ENCODE measurements at regions not wholly inside any gene's neighbourhood (a gene's known extent, or its start where the extent isn't known, plus 50 kb on each side); places are given as distances from the start of the nearest gene placed in this dataset.

DNA sequence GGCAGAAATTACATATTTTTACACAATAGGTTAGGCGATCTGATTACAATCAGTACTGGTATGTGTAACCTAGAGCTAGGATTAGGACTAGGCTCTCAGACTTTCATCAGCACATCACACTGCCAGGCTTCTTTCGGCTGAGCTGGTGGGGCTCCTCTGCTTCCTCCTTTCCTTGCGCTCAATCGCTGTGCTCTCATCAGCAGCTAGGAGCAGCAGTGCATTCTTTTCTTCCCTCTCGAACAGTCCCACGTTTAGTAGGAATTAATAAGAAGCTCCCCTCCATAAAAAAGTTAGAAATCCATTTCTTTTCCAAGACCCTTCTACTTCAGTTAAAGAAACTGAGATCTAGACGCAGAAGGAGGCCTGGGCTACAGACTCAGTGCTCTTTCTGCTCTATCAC, 350.4 kb downstream of the SPRY1 start:
- H3K36me3 Mint-ChIP-seq (ENCODE audit: low read depth), result no peaks in the 10 kb centered on the region
- H3K27me3 Mint-ChIP-seq (ENCODE audit: low read depth), result peaks cover 10% of the 10 kb centered on the region
- DNase-seq (ENCODE audit: low spot score), result no peak
- intact Hi-C loops (cut with micrococcal nuclease), result no loop called here
- no peak overlapping the region for H3K4me3 Mint-ChIP-seq (ENCODE audit: low read depth)
- no peak overlapping the region for H3K27ac Mint-ChIP-seq
- no peaks in the 10 kb centered on the region for H3K4me1 Mint-ChIP-seq (ENCODE audit: low read depth)
- no peaks in the 10 kb centered on the region for H3K9me3 Mint-ChIP-seq

DNA sequence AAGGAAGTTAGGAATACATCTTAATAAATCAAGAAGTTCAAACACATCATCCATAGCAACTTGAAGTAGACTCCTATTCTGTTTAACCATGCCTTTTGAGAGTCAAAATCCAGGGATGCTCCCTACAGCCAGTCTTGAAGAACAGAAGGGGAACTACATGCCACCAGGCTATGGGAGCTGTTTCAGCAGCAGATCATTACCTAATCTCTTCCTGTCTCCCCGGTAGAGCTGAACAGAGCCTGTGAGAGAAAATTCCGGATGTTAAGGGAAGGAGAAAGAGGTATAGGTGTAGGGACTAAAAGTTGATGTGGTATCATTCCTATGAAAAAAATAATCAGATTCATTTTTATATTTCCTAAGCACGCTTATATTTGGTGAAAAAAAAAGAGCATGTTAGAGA, 352.2 kb downstream of the SPRY1 start:
- no peak for DNase-seq (ENCODE audit: low spot score)
- H3K36me3 Mint-ChIP-seq (ENCODE audit: low read depth), result no peaks in the 10 kb centered on the region
- H3K9me3 Mint-ChIP-seq, result no peaks in the 10 kb centered on the region
- intact Hi-C loops (cut with micrococcal nuclease), result no loop called here
- H3K4me3 Mint-ChIP-seq (ENCODE audit: low read depth), result no peak overlapping the region
- no peak overlapping the region for H3K27ac Mint-ChIP-seq
- peaks cover 8% of the 10 kb centered on the region for H3K27me3 Mint-ChIP-seq (ENCODE audit: low read depth)
- H3K4me1 Mint-ChIP-seq (ENCODE audit: low read depth), result no peaks in the 10 kb centered on the region

DNA sequence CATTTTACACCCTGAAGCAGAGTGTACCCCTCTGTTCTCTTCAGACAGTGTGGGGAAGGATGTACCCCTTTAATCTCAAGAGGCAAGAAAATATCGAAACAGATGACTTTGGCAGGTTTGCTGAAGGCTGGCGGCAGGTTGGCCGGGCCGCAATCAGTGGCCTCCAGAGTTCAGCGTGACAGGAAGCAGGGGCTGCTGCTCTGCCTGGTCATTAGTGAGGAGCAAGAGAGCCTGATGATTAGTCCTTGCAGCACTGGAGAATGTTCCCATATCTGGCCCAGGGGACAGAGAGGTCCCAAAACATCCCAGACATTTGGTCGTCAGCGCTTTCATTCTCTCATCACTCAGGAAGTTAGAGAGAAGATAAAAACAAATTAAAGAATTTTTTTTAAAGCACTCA, 352.8 kb downstream of the SPRY1 start:
- Mint-ChIP-seq H3K9me3 (no peaks in the 10 kb centered on the region), H3K36me3 (ENCODE audit: low read depth) (no peaks in the 10 kb centered on the region), H3K27me3 (ENCODE audit: low read depth) (peaks cover 5% of the 10 kb centered on the region), H3K4me3 (ENCODE audit: low read depth) (no peak overlapping the region), H3K4me1 (ENCODE audit: low read depth) (no peaks in the 10 kb centered on the region), H3K27ac (no peak overlapping the region)
- no peak for DNase-seq (ENCODE audit: low spot score)
- intact Hi-C loops (cut with micrococcal nuclease), result no loop called here

DNA sequence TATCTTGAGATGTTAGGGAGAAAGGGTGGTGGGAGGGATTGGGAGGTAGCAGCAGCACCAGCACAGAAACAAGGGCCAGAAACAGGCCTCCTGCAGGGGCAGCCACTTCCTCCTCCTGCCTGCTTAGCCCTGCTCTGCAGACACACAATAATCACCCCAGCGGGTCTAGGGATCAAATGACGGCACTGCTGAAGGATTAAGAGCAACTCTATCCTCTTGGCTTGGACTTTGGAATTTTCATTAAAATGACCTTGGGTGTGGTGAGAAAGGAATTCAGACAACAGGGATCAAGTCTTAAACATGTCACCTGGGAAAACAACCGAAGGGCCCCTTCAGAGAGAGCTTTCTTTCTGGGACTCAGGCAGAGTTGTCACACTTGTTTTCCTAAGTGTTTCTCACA, 353.4 kb downstream of the SPRY1 start:
- intact Hi-C loops (cut with micrococcal nuclease), result no loop called here
- Mint-ChIP-seq H3K27ac (no peak overlapping the region), H3K4me3 (ENCODE audit: low read depth) (no peak overlapping the region), H3K9me3 (no peaks in the 10 kb centered on the region), H3K36me3 (ENCODE audit: low read depth) (no peaks in the 10 kb centered on the region), H3K4me1 (ENCODE audit: low read depth) (no peaks in the 10 kb centered on the region), H3K27me3 (ENCODE audit: low read depth) (peaks cover 3% of the 10 kb centered on the region)
- DNase-seq (ENCODE audit: low spot score), result no peak

DNA sequence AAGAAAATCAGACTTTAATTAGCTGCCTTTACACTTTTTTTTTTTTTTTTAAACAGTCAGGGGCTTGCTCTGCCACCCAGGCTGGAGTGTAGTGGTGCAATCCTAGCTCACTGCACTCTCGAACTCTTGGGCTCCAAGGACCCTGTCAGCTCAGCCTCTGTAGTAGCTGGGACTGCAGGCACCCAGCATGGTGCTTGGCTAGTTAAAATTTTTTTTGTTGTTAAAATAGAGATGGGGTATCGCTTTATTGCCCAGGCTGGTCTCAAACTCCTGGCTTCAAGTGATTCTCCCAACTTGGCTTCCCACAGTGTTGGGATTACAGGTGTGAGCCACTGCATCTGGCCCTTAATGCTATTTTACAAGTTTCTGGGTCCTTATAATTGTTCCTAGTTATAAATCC, 359.1 kb downstream of the SPRY1 start:
- intact Hi-C loops (cut with micrococcal nuclease), result no loop called here
- Mint-ChIP-seq H3K27me3 (ENCODE audit: low read depth) (peaks cover 4% of the 10 kb centered on the region), H3K27ac (no peak overlapping the region), H3K36me3 (ENCODE audit: low read depth) (no peaks in the 10 kb centered on the region), H3K4me1 (ENCODE audit: low read depth) (no peaks in the 10 kb centered on the region), H3K9me3 (no peaks in the 10 kb centered on the region), H3K4me3 (ENCODE audit: low read depth) (no peak overlapping the region)
- DNase-seq (ENCODE audit: low spot score), result no peak

DNA sequence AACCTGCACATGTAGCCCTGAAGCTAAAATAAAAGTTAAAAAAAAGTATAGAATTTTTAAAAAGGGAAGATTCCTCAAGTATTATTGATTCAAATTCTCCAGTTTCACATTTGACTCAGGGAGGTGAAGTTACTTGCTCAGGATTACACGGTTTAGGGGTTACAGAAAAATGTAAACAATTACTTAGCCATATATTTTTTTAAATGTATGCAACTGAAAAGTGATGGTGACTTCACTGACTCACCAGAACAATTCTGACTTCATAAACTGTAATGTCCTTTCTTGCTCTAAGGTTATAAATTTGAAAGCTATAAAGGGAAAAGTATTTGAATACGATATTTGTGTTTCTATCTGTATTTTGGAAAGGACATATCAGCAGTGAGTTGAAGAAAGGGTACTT, 371.2 kb downstream of the SPRY1 start:
- peaks cover 2% of the 10 kb centered on the region for H3K27me3 Mint-ChIP-seq (ENCODE audit: low read depth)

DNA sequence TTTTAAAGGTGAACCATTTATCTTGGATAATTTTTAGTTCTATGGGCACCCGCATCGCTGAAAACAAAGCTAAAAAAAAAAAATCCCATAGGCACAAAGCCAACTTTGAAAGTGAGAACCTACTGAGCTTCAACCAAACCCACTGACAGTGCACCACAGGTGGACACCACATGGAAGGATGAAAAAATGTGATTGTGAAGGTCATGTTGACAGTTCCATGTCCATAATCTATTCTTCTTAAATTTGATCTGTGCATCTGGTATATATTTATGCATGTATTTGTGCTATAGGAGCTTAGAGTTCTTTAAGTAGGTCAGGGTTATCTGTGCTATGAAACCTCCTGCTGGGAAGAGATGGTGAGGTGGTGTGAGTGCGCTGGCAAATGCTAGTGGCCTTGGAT, 374.3 kb downstream of the SPRY1 start:
- Mint-ChIP-seq H3K9me3 (no peaks in the 10 kb centered on the region), H3K36me3 (ENCODE audit: low read depth) (no peaks in the 10 kb centered on the region), H3K4me1 (ENCODE audit: low read depth) (no peaks in the 10 kb centered on the region), H3K4me3 (ENCODE audit: low read depth) (no peak overlapping the region), H3K27me3 (ENCODE audit: low read depth) (peaks cover 6% of the 10 kb centered on the region), H3K27ac (no peak overlapping the region)
- no peak for DNase-seq (ENCODE audit: low spot score)
- intact Hi-C loops (cut with micrococcal nuclease), result loop anchor here (5.0 kb wide), 1 partner anchor 491 kb away; no protein-coding TSS in a partner anchor

More for the DNA sequence above, 371.2 kb downstream of the SPRY1 start:
- Mint-ChIP-seq H3K9me3 (no peaks in the 10 kb centered on the region), H3K36me3 (ENCODE audit: low read depth) (no peaks in the 10 kb centered on the region), H3K4me1 (ENCODE audit: low read depth) (no peaks in the 10 kb centered on the region), H3K27ac (no peak overlapping the region), H3K4me3 (ENCODE audit: low read depth) (no peak overlapping the region)
- intact Hi-C loops (cut with micrococcal nuclease), result no loop called here
- DNase-seq (ENCODE audit: low spot score), result no peak

DNA sequence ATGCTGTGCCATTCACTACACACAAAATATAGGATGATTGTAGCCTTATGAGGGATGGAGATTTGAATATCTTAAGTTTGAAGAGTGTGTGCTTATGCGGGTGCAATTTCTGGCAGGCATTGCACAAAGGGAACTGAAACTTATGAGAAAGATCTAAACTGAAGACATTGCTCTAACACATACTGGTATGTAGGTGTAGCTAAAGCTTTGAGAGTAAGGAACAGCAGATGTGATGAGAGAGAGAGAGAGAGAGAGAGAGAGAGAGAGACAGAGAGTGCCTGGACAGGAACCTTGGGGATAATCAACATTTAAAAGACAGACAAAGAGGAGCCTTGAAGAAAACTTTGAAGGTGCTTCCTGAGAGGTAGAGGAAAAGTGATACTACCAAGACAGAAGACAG, 379.7 kb downstream of the SPRY1 start:
- peaks cover 6% of the 10 kb centered on the region for H3K27me3 Mint-ChIP-seq (ENCODE audit: low read depth)
- no peaks in the 10 kb centered on the region for H3K4me1 Mint-ChIP-seq (ENCODE audit: low read depth)
- no peak overlapping the region for H3K4me3 Mint-ChIP-seq (ENCODE audit: low read depth)
- no peak for DNase-seq (ENCODE audit: low spot score)
- intact Hi-C loops (cut with micrococcal nuclease), result no loop called here
- no peak overlapping the region for H3K27ac Mint-ChIP-seq
- no peaks in the 10 kb centered on the region for H3K9me3 Mint-ChIP-seq
- no peaks in the 10 kb centered on the region for H3K36me3 Mint-ChIP-seq (ENCODE audit: low read depth)

DNA sequence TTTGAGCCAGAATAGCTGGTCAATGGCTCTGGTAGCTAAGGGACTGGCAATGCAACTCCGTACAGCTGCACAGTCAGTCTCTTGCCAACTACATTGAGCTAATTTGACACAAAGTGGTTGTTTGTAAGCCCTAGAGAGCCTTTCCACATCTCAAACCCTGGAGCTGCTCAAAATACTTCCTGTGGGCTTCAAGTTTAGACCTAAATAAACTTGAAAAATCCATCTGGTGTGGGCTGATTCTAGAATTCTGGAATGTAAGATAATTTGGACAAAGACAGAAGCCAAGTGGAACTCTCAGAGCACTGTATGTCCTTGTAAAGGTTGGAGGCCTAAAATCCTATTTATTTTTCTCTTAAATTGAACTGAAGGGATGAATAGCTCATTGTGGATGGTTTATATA, 380.8 kb downstream of the SPRY1 start:
- no peaks in the 10 kb centered on the region for H3K36me3 Mint-ChIP-seq (ENCODE audit: low read depth)
- no peaks in the 10 kb centered on the region for H3K9me3 Mint-ChIP-seq
- no peak overlapping the region for H3K4me3 Mint-ChIP-seq (ENCODE audit: low read depth)
- H3K4me1 Mint-ChIP-seq (ENCODE audit: low read depth), result no peaks in the 10 kb centered on the region
- DNase-seq (ENCODE audit: low spot score), result no peak
- no peak overlapping the region for H3K27ac Mint-ChIP-seq
- H3K27me3 Mint-ChIP-seq (ENCODE audit: low read depth), result peaks cover 7% of the 10 kb centered on the region
- intact Hi-C loops (cut with micrococcal nuclease), result no loop called here

DNA sequence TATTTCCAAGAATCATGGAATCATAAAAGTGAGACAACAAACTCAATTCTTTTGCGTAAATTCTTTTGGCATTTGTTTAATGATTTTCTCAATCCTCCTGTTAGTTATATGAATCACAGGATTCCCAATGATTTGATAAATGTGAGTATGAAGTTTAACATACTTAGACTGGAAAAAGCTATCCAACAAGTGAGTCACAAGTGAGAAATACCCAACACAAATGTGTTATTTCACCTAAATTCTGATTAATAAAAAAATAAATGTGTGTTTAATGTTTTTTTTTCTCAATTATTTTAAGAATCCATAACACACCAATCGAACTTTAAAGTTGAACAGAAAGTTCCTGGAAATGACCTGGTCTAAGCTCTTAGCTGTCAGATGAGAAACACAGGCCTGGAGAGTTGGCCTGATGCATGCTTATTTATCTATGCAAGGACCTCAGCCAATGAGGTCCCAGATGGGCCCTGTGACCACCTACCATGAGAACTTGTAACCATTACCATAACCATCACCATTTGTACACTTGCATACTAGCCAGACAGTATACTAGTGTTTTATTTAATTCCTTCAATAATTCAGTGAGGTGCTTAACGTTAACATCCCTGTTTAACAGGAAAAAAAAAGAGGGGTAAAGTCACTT, 386.7 kb downstream of the SPRY1 start:
- Mint-ChIP-seq H3K27ac (no peak overlapping the region), H3K9me3 (no peaks in the 10 kb centered on the region), H3K36me3 (ENCODE audit: low read depth) (no peaks in the 10 kb centered on the region), H3K4me1 (ENCODE audit: low read depth) (no peaks in the 10 kb centered on the region), H3K4me3 (ENCODE audit: low read depth) (no peak overlapping the region), H3K27me3 (ENCODE audit: low read depth) (peaks cover 3% of the 10 kb centered on the region)
- no peak for DNase-seq (ENCODE audit: low spot score)
- intact Hi-C loops (cut with micrococcal nuclease), result no loop called here

DNA sequence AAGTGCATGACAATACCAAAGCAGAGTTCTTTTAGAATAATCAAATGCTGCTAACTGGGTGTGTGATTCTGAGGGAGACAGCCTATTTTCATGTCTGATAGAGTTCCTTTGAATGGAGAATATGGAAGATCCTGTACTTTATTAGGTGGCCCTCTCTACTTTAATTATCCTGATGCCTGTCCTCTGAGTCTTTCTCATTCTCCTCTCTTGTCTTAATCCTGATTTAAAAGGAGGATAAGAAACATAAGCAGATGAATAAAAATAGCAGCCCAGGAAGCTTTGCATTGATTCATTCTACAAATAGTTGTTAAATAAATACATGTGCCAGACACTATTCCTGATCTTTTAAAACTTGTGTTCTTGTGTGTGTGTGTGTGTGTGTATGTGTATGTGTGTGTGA, 387.3 kb downstream of the SPRY1 start:
- no peaks in the 10 kb centered on the region for H3K4me1 Mint-ChIP-seq (ENCODE audit: low read depth)
- H3K9me3 Mint-ChIP-seq, result no peaks in the 10 kb centered on the region
- no peak overlapping the region for H3K4me3 Mint-ChIP-seq (ENCODE audit: low read depth)
- intact Hi-C loops (cut with micrococcal nuclease), result no loop called here
- H3K36me3 Mint-ChIP-seq (ENCODE audit: low read depth), result no peaks in the 10 kb centered on the region
- no peak for DNase-seq (ENCODE audit: low spot score)
- H3K27ac Mint-ChIP-seq, result no peak overlapping the region
- H3K27me3 Mint-ChIP-seq (ENCODE audit: low read depth), result peaks cover 3% of the 10 kb centered on the region

DNA sequence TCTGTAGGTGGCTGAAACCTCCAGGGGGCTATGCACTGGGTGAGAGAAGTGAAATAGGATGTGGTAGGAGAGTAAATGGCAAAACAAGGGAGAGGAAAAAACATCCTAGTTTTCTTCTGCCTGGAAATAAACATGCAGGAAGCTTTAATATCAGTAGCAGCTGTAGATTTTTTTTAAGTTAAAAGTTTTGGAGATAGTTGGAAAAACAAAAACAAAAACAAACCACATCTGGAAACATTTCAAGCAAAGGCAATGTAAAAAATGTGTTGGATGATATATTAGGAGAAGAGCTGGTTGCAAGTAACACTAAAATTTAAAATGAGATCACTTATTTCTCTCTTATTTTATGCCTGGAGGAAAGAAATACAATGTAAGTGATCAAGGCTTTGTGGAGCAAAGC, 388.0 kb downstream of the SPRY1 start:
- no peak for DNase-seq (ENCODE audit: low spot score)
- no peak overlapping the region for H3K27ac Mint-ChIP-seq

DNA sequence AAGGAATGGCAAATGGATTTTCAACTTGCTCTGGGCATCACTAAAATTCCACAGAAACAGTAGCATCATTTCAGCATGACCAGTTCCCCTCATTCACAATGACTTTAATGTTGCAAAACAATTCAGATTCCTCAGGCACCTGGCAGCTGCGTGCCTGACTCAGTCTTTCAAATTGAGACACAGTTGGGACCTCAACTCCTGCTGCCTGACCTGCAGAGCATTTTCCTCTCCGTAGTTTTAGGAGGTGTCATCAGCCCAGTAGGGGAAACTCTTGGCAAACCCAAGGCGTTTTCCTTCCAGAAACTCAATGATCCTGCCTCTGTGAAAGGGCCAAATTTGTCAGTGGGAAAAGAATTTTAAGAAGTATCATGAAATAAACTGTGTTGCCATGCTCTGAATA, 388.9 kb downstream of the SPRY1 start:
- H3K4me3 Mint-ChIP-seq (ENCODE audit: low read depth), result no peak overlapping the region
- DNase-seq (ENCODE audit: low spot score), result no peak
- H3K9me3 Mint-ChIP-seq, result no peaks in the 10 kb centered on the region
- no peak overlapping the region for H3K27ac Mint-ChIP-seq
- peaks cover 3% of the 10 kb centered on the region for H3K27me3 Mint-ChIP-seq (ENCODE audit: low read depth)
- no peaks in the 10 kb centered on the region for H3K36me3 Mint-ChIP-seq (ENCODE audit: low read depth)
- intact Hi-C loops (cut with micrococcal nuclease), result no loop called here
- H3K4me1 Mint-ChIP-seq (ENCODE audit: low read depth), result no peaks in the 10 kb centered on the region

More for the DNA sequence above, 388.0 kb downstream of the SPRY1 start:
- intact Hi-C loops (cut with micrococcal nuclease), result no loop called here
- Mint-ChIP-seq H3K4me3 (ENCODE audit: low read depth) (no peak overlapping the region), H3K36me3 (ENCODE audit: low read depth) (no peaks in the 10 kb centered on the region), H3K27me3 (ENCODE audit: low read depth) (peaks cover 3% of the 10 kb centered on the region), H3K4me1 (ENCODE audit: low read depth) (no peaks in the 10 kb centered on the region), H3K9me3 (no peaks in the 10 kb centered on the region)

All from activated T-helper 2 cell treated with anti-CD3 and anti-CD28 coated beads, Interferon-gamma antibody, Interleukin-2, Interleukin-4, amounts not matched to agents 10 μg/mL and 5 μg/mL and 100 μg/mL, durations not matched to agents 14 hours and 24 hours and 36 hours (primary cell).